ENCODE measurements at regions not wholly inside any gene's neighbourhood (a gene's known extent, or its start where the extent isn't known, plus 50 kb on each side); places are given as distances from the start of the nearest gene placed in this dataset.

DNA sequence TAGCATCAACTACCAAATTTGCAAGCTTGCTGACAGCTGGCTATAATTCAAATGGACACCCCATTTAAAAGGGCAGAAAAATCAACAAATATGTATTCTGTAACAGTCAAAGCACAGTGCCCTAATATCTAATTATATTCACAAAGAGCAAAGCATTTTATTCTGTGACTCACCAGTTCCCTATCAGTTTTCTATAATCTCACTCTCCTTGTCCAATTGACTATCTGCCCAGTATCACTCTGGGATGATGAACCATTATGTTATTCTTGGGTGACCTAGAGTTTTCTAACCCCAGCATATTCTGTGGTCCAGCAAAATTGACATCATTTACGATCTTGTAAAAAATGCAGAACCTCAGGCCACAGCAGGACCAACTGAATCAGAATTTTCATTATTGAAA, 82.0 kb upstream of the FREM3 start:
- no peaks in the 10 kb centered on the region for H3K27me3 ChIP-seq
- no peak for DNase-seq (ENCODE audit: low spot score in 2 of 2)
- no peaks in the 10 kb centered on the region for H3K36me3 ChIP-seq
- H3K27ac ChIP-seq: no peak overlapping the region
- no peak overlapping the region for H3K4me3 ChIP-seq
- WGBS, 2 donors: 32 to 46% methylated on average over 1 of the region's 1 CpG
- no peaks in the 10 kb centered on the region for H3K4me1 ChIP-seq
- peaks cover 0 to 10% (median 0%) of the 10 kb centered on the region in 4 donors for H3K9me3 ChIP-seq
- TF ChIP-seq, protein P1, sequence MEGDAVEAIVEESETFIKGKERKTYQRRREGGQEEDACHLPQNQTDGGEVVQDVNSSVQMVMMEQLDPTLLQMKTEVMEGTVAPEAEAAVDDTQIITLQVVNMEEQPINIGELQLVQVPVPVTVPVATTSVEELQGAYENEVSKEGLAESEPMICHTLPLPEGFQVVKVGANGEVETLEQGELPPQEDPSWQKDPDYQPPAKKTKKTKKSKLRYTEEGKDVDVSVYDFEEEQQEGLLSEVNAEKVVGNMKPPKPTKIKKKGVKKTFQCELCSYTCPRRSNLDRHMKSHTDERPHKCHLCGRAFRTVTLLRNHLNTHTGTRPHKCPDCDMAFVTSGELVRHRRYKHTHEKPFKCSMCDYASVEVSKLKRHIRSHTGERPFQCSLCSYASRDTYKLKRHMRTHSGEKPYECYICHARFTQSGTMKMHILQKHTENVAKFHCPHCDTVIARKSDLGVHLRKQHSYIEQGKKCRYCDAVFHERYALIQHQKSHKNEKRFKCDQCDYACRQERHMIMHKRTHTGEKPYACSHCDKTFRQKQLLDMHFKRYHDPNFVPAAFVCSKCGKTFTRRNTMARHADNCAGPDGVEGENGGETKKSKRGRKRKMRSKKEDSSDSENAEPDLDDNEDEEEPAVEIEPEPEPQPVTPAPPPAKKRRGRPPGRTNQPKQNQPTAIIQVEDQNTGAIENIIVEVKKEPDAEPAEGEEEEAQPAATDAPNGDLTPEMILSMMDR (IDR thresholded peaks at IDR 0.05): no peak
- TF ChIP-seq POLR2A (IDR thresholded peaks at IDR 0.05) (no peak), EP300 (IDR thresholded peaks at IDR 0.05) (no peak)

DNA sequence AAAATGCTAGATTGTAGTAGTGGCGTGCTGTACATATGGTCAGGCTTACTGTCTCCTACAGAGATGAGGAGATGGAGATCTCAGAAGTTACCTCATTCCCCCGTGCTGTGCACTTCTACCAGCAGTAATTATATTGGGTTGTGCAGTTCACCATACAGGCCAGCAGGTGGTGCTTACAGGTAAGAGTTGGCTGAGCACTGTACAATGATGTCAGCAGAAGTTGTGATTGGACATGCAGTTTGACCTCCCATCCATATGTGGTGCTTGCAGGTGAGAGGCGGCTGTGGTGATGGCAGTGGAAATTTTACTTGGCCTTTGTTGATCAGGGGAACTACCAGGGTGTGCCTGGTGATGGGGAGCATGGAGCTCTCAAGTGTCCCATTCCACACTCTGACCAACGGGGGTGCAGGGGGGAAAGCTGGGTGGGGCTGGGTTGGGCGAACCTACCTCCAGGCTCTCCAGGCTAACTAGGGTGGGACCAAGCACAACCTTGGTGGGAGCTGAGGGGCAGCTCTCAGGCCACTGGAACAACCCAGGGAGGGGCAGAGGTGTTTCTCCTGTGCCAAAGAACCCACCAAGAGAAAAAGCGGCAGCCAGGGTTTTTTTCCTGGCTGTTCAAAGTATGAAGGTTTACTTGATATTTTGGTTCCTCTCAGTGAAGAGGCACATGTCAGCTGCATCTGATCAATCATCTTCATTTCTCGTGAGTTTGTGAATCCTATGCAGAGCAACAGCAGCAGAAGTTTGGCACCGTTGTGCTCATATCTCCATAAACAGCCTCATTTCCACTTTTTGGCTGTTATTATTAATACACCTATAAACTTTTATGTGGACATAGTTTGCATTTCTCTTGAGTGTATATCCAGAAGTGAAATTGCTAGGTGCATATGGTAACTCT, 73.8 kb upstream of the FREM3 start:
- no peaks in the 10 kb centered on the region for H3K36me3 ChIP-seq
- peaks cover 0 to 6% (median 0%) of the 10 kb centered on the region in 4 donors for H3K9me3 ChIP-seq
- H3K27ac ChIP-seq: no peak overlapping the region
- 76 to 77% methylated on average over 8 of the region's 8 CpGs for WGBS, 2 donors
- TF ChIP-seq POLR2A (IDR thresholded peaks at IDR 0.05) (no peak), EP300 (IDR thresholded peaks at IDR 0.05) (no peak)
- TF ChIP-seq, protein P1 (IDR thresholded peaks at IDR 0.05): peak in 4 of 5 experiments; percentile 8 to 43 (median 26)
- H3K4me1 ChIP-seq: no peaks in the 10 kb centered on the region
- H3K27me3 ChIP-seq: no peaks in the 10 kb centered on the region
- H3K4me3 ChIP-seq: no peak overlapping the region
- peak in 1 of 2 donors; percentile 20 for DNase-seq (ENCODE audit: low spot score in 2 of 2)

DNA sequence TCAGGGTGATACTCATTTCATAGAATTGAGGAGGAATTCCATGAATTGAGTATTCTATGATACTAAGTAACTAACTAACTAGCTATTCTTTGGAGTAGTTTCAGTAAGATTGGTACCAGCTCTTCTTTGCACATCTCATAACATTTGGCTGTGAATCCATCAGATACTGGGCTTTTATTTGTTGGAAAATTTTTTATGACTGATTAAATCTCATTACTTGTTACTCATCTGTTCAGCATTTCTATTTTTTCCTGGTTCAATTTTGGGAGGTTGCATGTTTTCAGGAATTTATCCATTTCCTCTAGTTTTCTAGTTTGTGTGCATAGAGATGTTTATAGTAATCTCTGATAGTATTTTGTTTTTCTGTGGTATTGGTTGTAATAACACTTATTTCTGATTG, 70.8 kb upstream of the FREM3 start:
- DNase-seq (ENCODE audit: low spot score in 2 of 2): no peak

DNA sequence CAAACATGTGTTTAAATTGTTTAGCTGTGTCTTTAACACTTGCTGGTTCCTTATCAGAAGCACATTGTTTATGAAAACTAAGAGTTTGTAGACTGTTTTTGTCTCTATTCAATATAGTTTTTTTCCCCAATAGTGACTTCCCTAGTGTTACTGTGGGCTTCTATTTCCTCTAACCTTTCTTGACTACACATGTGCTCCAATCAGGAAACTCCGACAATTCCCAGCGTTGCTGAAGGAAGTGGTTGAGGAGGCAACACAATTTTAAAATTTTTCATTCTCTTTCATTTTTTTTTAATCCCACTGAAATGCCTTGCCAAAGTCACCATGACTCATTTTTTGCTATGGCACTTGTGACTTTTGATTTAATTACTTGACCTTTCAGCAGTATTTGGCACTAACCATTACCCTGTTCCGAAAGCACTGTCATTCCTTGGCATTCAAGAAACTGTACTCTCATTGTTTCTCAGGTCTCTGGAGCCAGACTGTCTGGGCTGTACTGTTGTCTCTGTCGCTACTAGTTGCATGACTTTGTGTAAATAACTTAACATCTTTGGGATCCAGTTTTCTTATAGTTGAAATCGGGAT, 67.6 kb upstream of the FREM3 start:
- Histone ChIP-seq H3K36me3 (no peaks in the 10 kb centered on the region), H3K27ac (no peak overlapping the region), H3K4me1 (no peaks in the 10 kb centered on the region), H3K9me3 (peaks cover 0 to 6% (median 0%) of the 10 kb centered on the region in 4 donors), H3K4me3 (no peak overlapping the region), H3K27me3 (no peaks in the 10 kb centered on the region)
- WGBS, 2 donors: 37 to 40% methylated on average over 5 of the region's 5 CpGs
- TF ChIP-seq POLR2A (IDR thresholded peaks at IDR 0.05) (no peak), EP300 (IDR thresholded peaks at IDR 0.05) (peak in 1 of 2 donors; percentile 42)
- DNase-seq (ENCODE audit: low spot score in 2 of 2): no peak

More for the DNA sequence above, 70.8 kb upstream of the FREM3 start:
- no peaks in the 10 kb centered on the region for H3K4me1 ChIP-seq
- no peaks in the 10 kb centered on the region for H3K36me3 ChIP-seq
- peaks cover 0 to 6% (median 0%) of the 10 kb centered on the region in 4 donors for H3K9me3 ChIP-seq
- TF ChIP-seq EP300 (IDR thresholded peaks at IDR 0.05) (no peak), POLR2A (IDR thresholded peaks at IDR 0.05) (no peak)
- TF ChIP-seq, protein P1 (IDR thresholded peaks at IDR 0.05): no peak
- H3K27ac ChIP-seq: no peak overlapping the region
- no peaks in the 10 kb centered on the region for H3K27me3 ChIP-seq
- H3K4me3 ChIP-seq: no peak overlapping the region

DNA sequence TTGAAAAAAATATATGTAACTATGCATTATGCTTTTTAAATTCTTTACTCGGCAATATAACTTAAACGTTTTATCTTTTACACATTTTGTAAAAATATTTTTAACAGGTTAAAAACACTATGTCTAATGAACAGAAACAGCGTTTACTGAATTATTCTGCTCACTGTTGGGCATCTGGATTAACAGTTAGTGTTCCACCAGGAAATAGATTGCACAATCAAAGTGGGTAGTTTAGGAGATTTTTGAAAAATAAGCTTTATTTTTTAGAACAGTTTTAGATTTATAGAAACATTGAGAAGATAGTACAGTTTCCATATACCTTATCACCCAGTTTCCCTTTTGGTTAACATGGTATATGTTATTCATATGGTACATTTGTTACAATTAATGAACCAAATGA, 63.1 kb upstream of the FREM3 start:
- no peaks in the 10 kb centered on the region for H3K27me3 ChIP-seq
- no peak for TF ChIP-seq EP300 (IDR thresholded peaks at IDR 0.05)
- H3K9me3 ChIP-seq: no peaks in the 10 kb centered on the region
- no peak overlapping the region for H3K27ac ChIP-seq
- no peak for DNase-seq (ENCODE audit: low spot score in 2 of 2)
- no peaks in the 10 kb centered on the region for H3K4me1 ChIP-seq
- H3K4me3 ChIP-seq: no peak overlapping the region
- no peaks in the 10 kb centered on the region for H3K36me3 ChIP-seq
- WGBS, 2 donors: 58 to 75% methylated on average over 3 of the region's 3 CpGs

DNA sequence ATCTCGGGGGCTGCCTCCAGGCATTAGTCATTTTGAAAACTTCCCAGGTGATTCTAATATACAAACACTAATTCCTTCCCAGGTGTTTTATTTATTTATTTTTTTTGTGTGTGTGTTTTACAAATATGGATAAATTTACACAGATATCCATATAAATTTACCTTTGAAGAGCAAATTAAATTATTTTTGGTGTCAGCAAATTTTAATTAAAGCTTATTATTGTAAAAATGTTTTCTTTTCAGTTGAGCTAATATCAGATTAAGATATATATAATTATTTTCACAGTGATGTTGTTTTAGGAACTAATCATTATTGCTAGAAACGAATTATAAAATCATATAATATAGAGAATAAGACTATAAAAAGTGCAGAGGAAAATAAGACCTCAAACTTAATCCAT, 62.0 kb upstream of the FREM3 start:
- Histone ChIP-seq H3K27ac (no peak overlapping the region), H3K9me3 (no peaks in the 10 kb centered on the region), H3K4me3 (no peak overlapping the region), H3K4me1 (no peaks in the 10 kb centered on the region), H3K27me3 (no peaks in the 10 kb centered on the region), H3K36me3 (no peaks in the 10 kb centered on the region)
- no peak for DNase-seq (ENCODE audit: low spot score in 2 of 2)
- no peak for TF ChIP-seq EP300 (IDR thresholded peaks at IDR 0.05)
- WGBS, 2 donors: 72 to 75% methylated on average over 2 of the region's 2 CpGs

Measured in tibial nerve (tissue), 4 donors.